KMS-11 (cell line): ENCODE measurements at regions not wholly inside any gene's neighbourhood (a gene's known extent, or its start where the extent isn't known, plus 50 kb on each side); places are given as distances from the start of the nearest gene placed in this dataset.
"Not testable (repeated sequence)": the region's sequence is repeated elsewhere in the genome, so short reads cannot be mapped to it uniquely, and the experiment has no call there.

Experiments
- H2AFZ ChIP-seq: fragments of 200-600 bp; sonication (generic); 2 replicates; pipeline ENCODE4 v1.6.1; 2016; ENCODE audit warnings: antibody characterized with exemption, mixed run types, low read depth
- H3K27ac ChIP-seq: fragments of 200-600 bp; sonication (generic); 2 replicates; pipeline ENCODE4 v1.6.1; 2016; ENCODE audit warnings: mild to moderate bottlenecking, mixed run types
- H3K27me3 ChIP-seq: fragments of 200-600 bp; sonication (generic); 2 replicates; pipeline ENCODE4 v1.6.1; 2017; ENCODE audit warnings: mild to moderate bottlenecking, low read depth, mixed run types, moderate library complexity; ENCODE audit not compliant: insufficient read depth
- H3K36me3 ChIP-seq: fragments of 200-600 bp; sonication (generic); 2 replicates; pipeline ENCODE4 v1.6.1; 2017; ENCODE audit warnings: mild to moderate bottlenecking, mixed run types; ENCODE audit not compliant: insufficient read depth
- H3K4me1 ChIP-seq: fragments of 200-600 bp; sonication (generic); 2 replicates; pipeline ENCODE4 v1.6.1; 2016; ENCODE audit warnings: mild to moderate bottlenecking, low read depth, mixed run types; ENCODE audit not compliant: poor library complexity, severe bottlenecking
- H3K4me2 ChIP-seq: fragments of 200-600 bp; sonication (generic); 2 replicates; pipeline ENCODE4 v1.7.0; 2016; ENCODE audit warnings: mild to moderate bottlenecking, mixed run types
- H3K4me3 ChIP-seq: fragments of 200-600 bp; sonication (generic); IDR thresholded peaks from 2 replicates; pipeline ENCODE4 v1.6.1; 2017; ENCODE audit warnings: low read depth, low read length, mixed read lengths; ENCODE audit not compliant: insufficient read depth
- H3K79me2 ChIP-seq: fragments of 200-600 bp; sonication (generic); 2 replicates; pipeline ENCODE4 v1.6.1; 2016; ENCODE audit warnings: low read depth, mixed run types; ENCODE audit not compliant: insufficient read depth
- H3K9ac ChIP-seq: fragments of 200-600 bp; sonication (generic); 2 replicates; pipeline ENCODE4 v1.6.1; 2016; ENCODE audit warnings: mild to moderate bottlenecking, mixed run types
- H4K20me1 ChIP-seq: fragments of 200-600 bp; sonication (generic); 2 replicates; pipeline ENCODE4 v1.6.1; 2016; ENCODE audit warnings: mild to moderate bottlenecking, mixed run types; ENCODE audit not compliant: insufficient read depth
- CTCF ChIP-seq: fragments of 200-600 bp; sonication (generic); conservative IDR thresholded peaks from 2 replicates; pipeline ENCODE4 v1.6.1; 2017; ENCODE audit warnings: low read depth, mild to moderate bottlenecking, antibody characterized with exemption, low read length, moderate library complexity, mixed read lengths

- no peaks in the 10 kb centered on the region for H4K20me1 ChIP-seq
These were observed 357.4 kb downstream of the KCNN2 start for GRCh38 chr5:114719268-114719667.

GRCh38 chr5:114716955-114717354, 355.1 kb downstream of the KCNN2 start:
- H3K4me2 ChIP-seq: no peak overlapping the region

More at GRCh38 chr5:114719268-114719667, 357.4 kb downstream of the KCNN2 start:
- Histone ChIP-seq H3K27ac (no peak overlapping the region), H3K4me1 (no peaks in the 10 kb centered on the region), H2AFZ (no peak overlapping the region), H3K4me2 (no peak overlapping the region), H3K4me3 (no peak overlapping the region), H3K9ac (no peak overlapping the region), H3K27me3 (no peaks in the 10 kb centered on the region), H3K79me2 (no peaks in the 10 kb centered on the region), H3K36me3 (no peaks in the 10 kb centered on the region)
- TF ChIP-seq CTCF: no peak

GRCh38 chr5:114704225-114704893, 342.5 kb downstream of the KCNN2 start:
- not testable (repeated sequence) for H3K79me2 ChIP-seq, H3K9ac ChIP-seq, H3K36me3 ChIP-seq, H3K4me1 ChIP-seq, H3K4me3 ChIP-seq, H2AFZ ChIP-seq, H4K20me1 ChIP-seq, H3K27ac ChIP-seq, H3K27me3 ChIP-seq, H3K4me2 ChIP-seq

More at GRCh38 chr5:114716955-114717354, 355.1 kb downstream of the KCNN2 start:
- Histone ChIP-seq H4K20me1 (no peaks in the 10 kb centered on the region), H3K4me1 (no peaks in the 10 kb centered on the region), H3K79me2 (no peaks in the 10 kb centered on the region), H3K27me3 (no peaks in the 10 kb centered on the region), H3K4me3 (no peak overlapping the region), H3K36me3 (no peaks in the 10 kb centered on the region), H2AFZ (no peak overlapping the region), H3K27ac (no peak overlapping the region), H3K9ac (no peak overlapping the region)
- TF ChIP-seq CTCF: no peak

GRCh38 chr5:114702731-114703130, 340.9 kb downstream of the KCNN2 start:
- Histone ChIP-seq H3K27ac (no peak overlapping the region), H3K4me1 (no peaks in the 10 kb centered on the region), H3K9ac (no peak overlapping the region), H3K27me3 (no peaks in the 10 kb centered on the region), H4K20me1 (no peaks in the 10 kb centered on the region), H3K4me2 (no peak overlapping the region), H3K36me3 (no peaks in the 10 kb centered on the region), H3K4me3 (no peak overlapping the region), H3K79me2 (no peaks in the 10 kb centered on the region), H2AFZ (no peak overlapping the region)
- TF ChIP-seq CTCF: no peak

GRCh38 chr5:114702136-114702535, 340.3 kb downstream of the KCNN2 start:
- Histone ChIP-seq H3K9ac (no peak overlapping the region), H3K4me3 (no peak overlapping the region), H3K79me2 (no peaks in the 10 kb centered on the region), H3K27me3 (no peaks in the 10 kb centered on the region), H2AFZ (no peak overlapping the region), H3K27ac (no peak overlapping the region), H3K4me1 (no peaks in the 10 kb centered on the region), H3K4me2 (no peak overlapping the region), H4K20me1 (no peaks in the 10 kb centered on the region), H3K36me3 (no peaks in the 10 kb centered on the region)
- no peak for TF ChIP-seq CTCF
